ENCODE measurements at regions not wholly inside any gene's neighbourhood (a gene's known extent, or its start where the extent isn't known, plus 50 kb on each side); places are given as distances from the start of the nearest gene placed in this dataset.

- CTCF ChIA-PET: no interaction called here
- Histone ChIP-seq H3K4me1 (peaks cover 8% of the 10 kb centered on the region; the same call in 2 of the 3 replicates), H3K4me2 (no peak overlapping the region), H3K9me3 (no peaks in the 10 kb centered on the region), H3K4me3 (no peak overlapping the region), H3K27ac (no peak overlapping the region)
- DNase-seq (ENCODE audit: low read depth in 1 of 2, low spot score in 1 of 2) (no peak), FAIRE-seq (no peak), ATAC-seq (no peak)
- 64% methylated on average over 7 of the region's 7 CpGs for WGBS (ENCODE audit: missing lambda C conversion rate)
- TF ChIP-seq SMC3 (IDR thresholded peaks at IDR 0.05) (no peak), CBX2 (IDR thresholded peaks at IDR 0.05; ENCODE audit: borderline replicate concordance, low read depth) (no peak), MYC (IDR thresholded peaks at IDR 0.05; ENCODE audit: borderline replicate concordance, low read length) (no peak), HOXA7 (CRISPR knock-in tag; IDR thresholded peaks at IDR 0.05) (no peak), ZFP36 (IDR thresholded peaks at IDR 0.05; ENCODE audit: borderline replicate concordance, partially characterized antibody) (no peak), JUNB (IDR thresholded peaks at IDR 0.05) (no peak), HOXB13 (CRISPR knock-in tag; IDR thresholded peaks at IDR 0.05; ENCODE audit: low read depth) (no peak)
- POLR2A ChIA-PET: no interaction called here
Measured at GRCh38 chr9:78443946-78444345, 147.0 kb downstream of the PSAT1 start.

DNA sequence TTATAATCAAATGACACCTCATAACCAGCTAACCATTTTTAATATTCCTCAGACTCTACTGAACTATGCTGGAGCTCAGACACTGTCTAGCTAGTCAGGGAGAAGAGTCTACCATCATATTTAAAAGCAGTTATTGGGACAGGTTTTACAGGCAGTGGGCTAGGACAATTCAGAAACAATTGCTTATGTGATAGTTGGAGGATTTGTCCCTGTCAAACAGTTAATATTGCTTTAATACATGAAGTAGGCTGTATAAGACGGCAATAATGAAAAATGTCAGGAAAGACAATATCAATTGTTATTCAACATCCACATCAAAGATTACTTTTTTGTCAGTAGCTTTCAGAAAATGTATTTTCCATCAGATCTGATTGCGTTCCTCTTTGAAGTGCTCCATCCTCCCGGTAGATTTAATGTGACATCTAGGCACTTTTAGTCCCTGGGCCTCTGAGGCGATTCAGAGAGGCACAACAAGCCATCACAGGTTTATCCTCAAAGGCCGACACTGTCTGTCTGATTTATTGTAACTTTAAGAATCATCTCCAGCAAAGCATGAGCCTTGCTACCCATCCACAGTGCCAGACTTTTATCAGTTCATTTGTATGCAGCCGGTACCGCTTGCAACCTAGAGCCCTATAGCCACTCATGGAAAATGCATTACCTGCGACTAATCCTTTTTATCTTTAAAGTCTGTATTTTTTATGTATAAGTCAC lies 152.2 kb downstream of the PSAT1 start:
- ATAC-seq (no peak), FAIRE-seq (no peak), DNase-seq (ENCODE audit: low read depth in 1 of 2, low spot score in 1 of 2) (no peak)
- Histone ChIP-seq H3K4me2 (no peak overlapping the region), H3K27ac (no peak overlapping the region), H3K9me3 (no peaks in the 10 kb centered on the region), H3K4me3 (no peak overlapping the region), H3K4me1 (no peaks in the 10 kb centered on the region)
- ChIA-PET POLR2A (no interaction called here), CTCF (interaction anchor here (3.3 kb wide), 1 partner anchor 10 kb away, joined by 26 read pairs; no protein-coding TSS in a partner anchor)
- TF ChIP-seq HES2 (IDR thresholded peaks at IDR 0.05) (no peak), HOXA7 (CRISPR knock-in tag; IDR thresholded peaks at IDR 0.05) (no peak), EHF (CRISPR knock-in tag; IDR thresholded peaks at IDR 0.05) (no peak), ZFP36 (IDR thresholded peaks at IDR 0.05; ENCODE audit: borderline replicate concordance, partially characterized antibody) (no peak), ZC3H11A (IDR thresholded peaks at IDR 0.05) (no peak), NFE2L2 (conservative IDR thresholded peaks at IDR 0.05; ENCODE audit: low read length) (no peak), FOXS1 (CRISPR knock-in tag; IDR thresholded peaks at IDR 0.05) (no peak), RFX5 (IDR thresholded peaks at IDR 0.05) (no peak), POLR2AphosphoS2 (conservative IDR thresholded peaks at IDR 0.05; ENCODE audit: low read length) (no peak), POLR2A (IDR thresholded peaks at IDR 0.05; ENCODE audit: low read length) (no peak), ATOH8 (CRISPR knock-in tag; IDR thresholded peaks at IDR 0.05; ENCODE audit: low read depth) (no peak), ZNF302 (CRISPR knock-in tag; IDR thresholded peaks at IDR 0.05) (no peak), FOSL2 (IDR thresholded peaks at IDR 0.05) (no peak), FOSL2 (CRISPR knock-in tag; IDR thresholded peaks at IDR 0.05) (no peak), SMC3 (IDR thresholded peaks at IDR 0.05) (no peak), RAD21 (conservative IDR thresholded peaks at IDR 0.05 in 1 of 2, IDR thresholded peaks at IDR 0.05 in 1 of 2) (no peak), ZSCAN20 (CRISPR knock-in tag; IDR thresholded peaks at IDR 0.05) (no peak)
- TF ChIP-seq, protein P1, sequence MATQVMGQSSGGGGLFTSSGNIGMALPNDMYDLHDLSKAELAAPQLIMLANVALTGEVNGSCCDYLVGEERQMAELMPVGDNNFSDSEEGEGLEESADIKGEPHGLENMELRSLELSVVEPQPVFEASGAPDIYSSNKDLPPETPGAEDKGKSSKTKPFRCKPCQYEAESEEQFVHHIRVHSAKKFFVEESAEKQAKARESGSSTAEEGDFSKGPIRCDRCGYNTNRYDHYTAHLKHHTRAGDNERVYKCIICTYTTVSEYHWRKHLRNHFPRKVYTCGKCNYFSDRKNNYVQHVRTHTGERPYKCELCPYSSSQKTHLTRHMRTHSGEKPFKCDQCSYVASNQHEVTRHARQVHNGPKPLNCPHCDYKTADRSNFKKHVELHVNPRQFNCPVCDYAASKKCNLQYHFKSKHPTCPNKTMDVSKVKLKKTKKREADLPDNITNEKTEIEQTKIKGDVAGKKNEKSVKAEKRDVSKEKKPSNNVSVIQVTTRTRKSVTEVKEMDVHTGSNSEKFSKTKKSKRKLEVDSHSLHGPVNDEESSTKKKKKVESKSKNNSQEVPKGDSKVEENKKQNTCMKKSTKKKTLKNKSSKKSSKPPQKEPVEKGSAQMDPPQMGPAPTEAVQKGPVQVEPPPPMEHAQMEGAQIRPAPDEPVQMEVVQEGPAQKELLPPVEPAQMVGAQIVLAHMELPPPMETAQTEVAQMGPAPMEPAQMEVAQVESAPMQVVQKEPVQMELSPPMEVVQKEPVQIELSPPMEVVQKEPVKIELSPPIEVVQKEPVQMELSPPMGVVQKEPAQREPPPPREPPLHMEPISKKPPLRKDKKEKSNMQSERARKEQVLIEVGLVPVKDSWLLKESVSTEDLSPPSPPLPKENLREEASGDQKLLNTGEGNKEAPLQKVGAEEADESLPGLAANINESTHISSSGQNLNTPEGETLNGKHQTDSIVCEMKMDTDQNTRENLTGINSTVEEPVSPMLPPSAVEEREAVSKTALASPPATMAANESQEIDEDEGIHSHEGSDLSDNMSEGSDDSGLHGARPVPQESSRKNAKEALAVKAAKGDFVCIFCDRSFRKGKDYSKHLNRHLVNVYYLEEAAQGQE (IDR thresholded peaks at IDR 0.05): no peak
- TF ChIP-seq, protein P2, sequence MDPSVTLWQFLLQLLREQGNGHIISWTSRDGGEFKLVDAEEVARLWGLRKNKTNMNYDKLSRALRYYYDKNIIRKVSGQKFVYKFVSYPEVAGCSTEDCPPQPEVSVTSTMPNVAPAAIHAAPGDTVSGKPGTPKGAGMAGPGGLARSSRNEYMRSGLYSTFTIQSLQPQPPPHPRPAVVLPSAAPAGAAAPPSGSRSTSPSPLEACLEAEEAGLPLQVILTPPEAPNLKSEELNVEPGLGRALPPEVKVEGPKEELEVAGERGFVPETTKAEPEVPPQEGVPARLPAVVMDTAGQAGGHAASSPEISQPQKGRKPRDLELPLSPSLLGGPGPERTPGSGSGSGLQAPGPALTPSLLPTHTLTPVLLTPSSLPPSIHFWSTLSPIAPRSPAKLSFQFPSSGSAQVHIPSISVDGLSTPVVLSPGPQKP (IDR thresholded peaks at IDR 0.05; ENCODE audit: low read depth, low read length): no peak
- 87% methylated on average over 8 of the region's 8 CpGs for WGBS (ENCODE audit: missing lambda C conversion rate)
